IMR-90 (cell line): ENCODE measurements at regions not wholly inside any gene's neighbourhood (a gene's known extent, or its start where the extent isn't known, plus 50 kb on each side); places are given as distances from the start of the nearest gene placed in this dataset.

ENCODE experiments used
- ATAC-seq: fragments of 200-7000 bp; cut with Tn5 transposase; 2 replicates; pipeline ENCODE4 v1.9.1; 2020; ENCODE audit warnings: low read depth, mild to moderate bottlenecking, moderate library complexity
- BruUV-seq: library from RNA; stranded (reverse); fragments of 400-500 nt; replicated peaks from 2 replicates; lab custom pipeline; 2021; lab: Mats Ljungman, UMichigan
- CTCF ChIA-PET: fragments of 300-600 bp; formaldehyde crosslinking; extraction: SDS; loops from one replicate; lab custom pipeline; 2021; ENCODE audit warnings: antibody characterized with exemption; lab: Yijun Ruan, JAX
- POLR2A ChIA-PET: fragments of 300-600 bp; sonication (Branson Sonifier 250); formaldehyde crosslinking; loops from one replicate; lab custom pipeline; 2022; ENCODE audit warnings: antibody characterized with exemption; ENCODE audit not compliant: unreplicated experiment; lab: Charles Lee
- DNase-seq: peaks from one replicate; pipeline ENCODE4 v3.0.0; 2013
- H2AFZ ChIP-seq: replicated peaks from 2 replicates; pipeline ENCODE3; 2013; ENCODE audit warnings: low read length, mild to moderate bottlenecking; ENCODE audit not compliant: poor library complexity
- H2AK5ac ChIP-seq: 2 replicates; pipeline ENCODE4 v1.6.1; 2013; ENCODE audit warnings: low read depth, low read length, inconsistent platforms
- H2AK9ac ChIP-seq: replicated peaks from 2 replicates; pipeline ENCODE3; 2013; ENCODE audit warnings: mild to moderate bottlenecking, low read depth, low read length, moderate library complexity; ENCODE audit not compliant: poor library complexity
- H2BK120ac ChIP-seq: 2 replicates; pipeline ENCODE4 v1.6.1; 2013; ENCODE audit warnings: low read depth, low read length, inconsistent platforms
- H2BK15ac ChIP-seq: 3 replicates; pipeline ENCODE4 v1.6.1; 2013; ENCODE audit warnings: low read depth, low read length, inconsistent platforms
- H2BK20ac ChIP-seq: 2 replicates; pipeline ENCODE4 v1.6.1; 2013; ENCODE audit warnings: low read depth, mild to moderate bottlenecking, inconsistent platforms, low read length, moderate library complexity
- H2BK5ac ChIP-seq: 2 replicates; pipeline ENCODE4 v1.6.1; 2013; ENCODE audit warnings: mild to moderate bottlenecking, low read depth, low read length, inconsistent platforms; ENCODE audit not compliant: poor library complexity, severe bottlenecking
- H3K14ac ChIP-seq: replicated peaks from 2 replicates; pipeline ENCODE4 v1.6.1; 2013; ENCODE audit warnings: low read depth, low read length, inconsistent platforms
- H3K18ac ChIP-seq: 2 replicates; pipeline ENCODE4 v1.6.1; 2013; ENCODE audit warnings: low read depth, low read length, control low read depth
- H3K23ac ChIP-seq: 2 replicates; pipeline ENCODE4 v1.6.1; 2013; ENCODE audit warnings: low read depth, low read length, inconsistent platforms
- H3K27ac ChIP-seq: 2 replicates; pipeline ENCODE4 v1.5.1; 2013; ENCODE audit warnings: mild to moderate bottlenecking, control low read depth, low read length; ENCODE audit not compliant: insufficient read depth
- H3K27me3 ChIP-seq: 2 replicates; pipeline ENCODE4 v1.6.1; 2013; ENCODE audit warnings: low read length; ENCODE audit not compliant: control insufficient read depth, insufficient read depth
- H3K36me3 ChIP-seq: 2 replicates; pipeline ENCODE4 v1.6.1; 2013; ENCODE audit warnings: low read length, mixed read lengths; ENCODE audit not compliant: control insufficient read depth, insufficient read depth
- H3K4ac ChIP-seq: 2 replicates; pipeline ENCODE4 v1.6.1; 2013; ENCODE audit warnings: low read depth, low read length, inconsistent platforms
- H3K4me1 ChIP-seq: 2 replicates; pipeline ENCODE4 v1.6.1; 2013; ENCODE audit warnings: low read length, mixed read lengths; ENCODE audit not compliant: control insufficient read depth, insufficient read depth
- H3K4me2 ChIP-seq: 2 replicates; pipeline ENCODE4 v1.6.1; 2013; ENCODE audit warnings: low read depth, mild to moderate bottlenecking, control low read depth, low read length, moderate library complexity
- H3K4me3 ChIP-seq: 2 replicates; pipeline ENCODE4 v1.5.1; 2013; ENCODE audit warnings: low read depth, mild to moderate bottlenecking, control low read depth, low read length, moderate library complexity; ENCODE audit not compliant: insufficient read depth
- H3K56ac ChIP-seq: 2 replicates; pipeline ENCODE4 v1.6.1; 2013; ENCODE audit warnings: low read length, inconsistent platforms; ENCODE audit not compliant: insufficient read depth; ENCODE audit errors: extremely low read depth
- H3K79me1 ChIP-seq, 2 experiments: 2 replicates each; pipeline ENCODE4 v1.6.1; 2013; ENCODE audit warnings: low read length in 2 of 2, inconsistent platforms in 1 of 2, low read depth in 1 of 2
- H3K9ac ChIP-seq: 2 replicates; pipeline ENCODE4 v1.6.1; 2013; ENCODE audit warnings: low read depth, low read length, control low read depth
- H3K9me1 ChIP-seq: 2 replicates; pipeline ENCODE4 v1.6.1; 2013; ENCODE audit warnings: low read length, inconsistent platforms; ENCODE audit not compliant: insufficient read depth
- H3K9me3 ChIP-seq: 2 replicates; pipeline ENCODE4 v1.6.1; 2013; ENCODE audit warnings: low read length; ENCODE audit not compliant: control insufficient read depth, insufficient read depth
- H4K20me1 ChIP-seq: 2 replicates; pipeline ENCODE4 v1.6.1; 2013; ENCODE audit warnings: low read length, inconsistent platforms; ENCODE audit not compliant: insufficient read depth
- H4K5ac ChIP-seq: 2 replicates; pipeline ENCODE4 v1.6.1; 2013; ENCODE audit warnings: mild to moderate bottlenecking, low read depth, low read length, control low read depth
- H4K8ac ChIP-seq, 2 experiments: 2 replicates each; pipeline ENCODE4 v1.6.1; 2013; ENCODE audit warnings: low read depth in 2 of 2, low read length in 2 of 2, control low read depth in 1 of 2, inconsistent platforms in 1 of 2
- H4K91ac ChIP-seq: 2 replicates; pipeline ENCODE4 v1.6.1; 2013; ENCODE audit warnings: low read depth, low read length, inconsistent platforms; ENCODE audit not compliant: insufficient read depth
- BHLHE40 ChIP-seq: fragments of 150-350 bp; IDR thresholded peaks from 2 replicates; pipeline ENCODE4 v1.6.1; 2016; ENCODE audit warnings: mild to moderate bottlenecking, low read depth, low read length
- CEBPB ChIP-seq: IDR thresholded peaks from 2 replicates; pipeline ENCODE4 v1.6.1; 2012; ENCODE audit warnings: low read depth, low read length, improper control_type of control experiment
- CHD1 ChIP-seq: IDR thresholded peaks from 2 replicates; pipeline ENCODE4 v1.6.1; 2012; ENCODE audit warnings: low read depth, low read length, improper control_type of control experiment
- ELK1 ChIP-seq: fragments of 150-350 bp; IDR thresholded peaks from 2 replicates; pipeline ENCODE4 v1.6.1; 2016; ENCODE audit warnings: low read depth, mild to moderate bottlenecking, low read length, moderate library complexity, borderline replicate concordance
- FOS ChIP-seq: fragments of 150-350 bp; IDR thresholded peaks from 2 replicates; pipeline ENCODE4 v1.6.1; 2016; ENCODE audit warnings: low read depth, low read length
- MAFK ChIP-seq: IDR thresholded peaks from 2 replicates; pipeline ENCODE4 v1.6.1; 2012; ENCODE audit warnings: low read depth, low read length, improper control_type of control experiment
- MAZ ChIP-seq: IDR thresholded peaks from 2 replicates; pipeline ENCODE4 v1.6.1; 2012; ENCODE audit warnings: low read depth, mild to moderate bottlenecking, low read length, improper control_type of control experiment, moderate library complexity, borderline replicate concordance
- MXI1 ChIP-seq: IDR thresholded peaks from 2 replicates; pipeline ENCODE4 v1.6.1; 2012; ENCODE audit warnings: low read depth, mild to moderate bottlenecking, low read length, moderate library complexity, borderline replicate concordance
- NFE2L2 ChIP-seq: fragments of 150-350 bp; IDR thresholded peaks from 2 replicates; pipeline ENCODE4 v1.6.1; 2016; ENCODE audit warnings: low read depth, mild to moderate bottlenecking, low read length
- POLR2A ChIP-seq: IDR thresholded peaks from 2 replicates; pipeline ENCODE4 v1.6.1; 2012; ENCODE audit warnings: mild to moderate bottlenecking, low read depth, low read length
- RAD21 ChIP-seq: IDR thresholded peaks from 2 replicates; pipeline ENCODE4 v1.6.1; 2012; ENCODE audit warnings: low read length, improper control_type of control experiment
- RCOR1 ChIP-seq: IDR thresholded peaks from 2 replicates; pipeline ENCODE4 v1.6.1; 2012; ENCODE audit warnings: mild to moderate bottlenecking, low read length, improper control_type of control experiment; ENCODE audit not compliant: insufficient replicate concordance
- RFX5 ChIP-seq: IDR thresholded peaks from 2 replicates; pipeline ENCODE4 v1.8.0; 2012; ENCODE audit warnings: low read depth, mild to moderate bottlenecking, low read length, moderate library complexity
- SMC3 ChIP-seq: fragments of 150-350 bp; IDR thresholded peaks from 2 replicates; pipeline ENCODE4 v1.6.1; 2016; ENCODE audit warnings: low read depth, mild to moderate bottlenecking, antibody characterized with exemption, low read length, moderate library complexity
- USF2 ChIP-seq: fragments of 150-350 bp; IDR thresholded peaks from 2 replicates; pipeline ENCODE4 v1.6.1; 2017; ENCODE audit warnings: mild to moderate bottlenecking, antibody characterized with exemption, low read length, low read depth
- WGBS, 2 experiments: methylation state at CpG; one replicate each; pipeline versions ENCODE4 v1.1.5 to v1.1.7; 2013; ENCODE audit warnings: missing lambda C conversion rate in 2 of 2; ENCODE audit not compliant: insufficient read length in 1 of 2; ENCODE audit errors: extremely low coverage in 2 of 2; 5-methylcytosine and 5-hydroxymethylcytosine counted together
- dilution Hi-C: fragments of 300-500 bp; cut with HindIII; formaldehyde crosslinking; loops from one replicate; pipeline ENCODE4 v1.14.3; 2018; ENCODE audit warnings: low sequenced_read_pairs; ENCODE audit not compliant: unreplicated experiment
- in situ Hi-C: fragments of 300-500 bp; cut with MboI; formaldehyde crosslinking; loops from 3 replicates; pipeline ENCODE4 v1.14.3; 2019; ENCODE audit warnings: low sequenced_read_pairs, inconsistent platforms, mixed read lengths
- intact Hi-C: fragments of 100-400 bp; cut with micrococcal nuclease; formaldehyde crosslinking; loops from 2 replicates; pipeline ENCODE4 v1.10.0; 2022
- TF ChIP-seq, protein P1 (sequence below): conservative IDR thresholded peaks from 2 replicates; pipeline ENCODE4 v1.5.1; 2012; ENCODE audit warnings: mild to moderate bottlenecking, low read depth, low read length, improper control_type of control experiment

DNA sequence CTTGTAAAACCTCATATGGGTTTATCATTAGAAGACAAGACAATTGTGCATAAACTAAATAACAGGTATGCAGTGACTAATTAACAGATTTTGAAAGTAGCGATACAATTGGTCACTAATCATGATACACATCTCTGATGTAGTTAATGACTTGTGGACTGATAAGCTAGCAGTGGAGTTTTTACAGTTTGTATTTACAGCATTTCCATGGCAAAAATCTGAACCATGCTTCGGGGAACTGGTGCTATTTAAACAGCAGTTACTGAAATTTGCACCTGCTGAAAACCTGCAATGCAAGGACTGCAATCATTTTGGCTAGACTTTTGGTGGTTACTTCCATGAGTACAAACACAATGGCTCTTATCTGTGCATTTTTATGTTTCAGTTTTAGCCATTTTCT is 471.2 kb downstream of the RERGL start:
- H3K23ac ChIP-seq: no peak overlapping the region
- TF ChIP-seq MAZ (no peak), RFX5 (no peak), NFE2L2 (no peak), RCOR1 (no peak), BHLHE40 (no peak), CEBPB (no peak), FOS (no peak), USF2 (no peak), RAD21 (no peak), SMC3 (no peak), POLR2A (no peak), CHD1 (no peak), MAFK (no peak), ELK1 (no peak), MXI1 (no peak)
- TF ChIP-seq, protein P1, sequence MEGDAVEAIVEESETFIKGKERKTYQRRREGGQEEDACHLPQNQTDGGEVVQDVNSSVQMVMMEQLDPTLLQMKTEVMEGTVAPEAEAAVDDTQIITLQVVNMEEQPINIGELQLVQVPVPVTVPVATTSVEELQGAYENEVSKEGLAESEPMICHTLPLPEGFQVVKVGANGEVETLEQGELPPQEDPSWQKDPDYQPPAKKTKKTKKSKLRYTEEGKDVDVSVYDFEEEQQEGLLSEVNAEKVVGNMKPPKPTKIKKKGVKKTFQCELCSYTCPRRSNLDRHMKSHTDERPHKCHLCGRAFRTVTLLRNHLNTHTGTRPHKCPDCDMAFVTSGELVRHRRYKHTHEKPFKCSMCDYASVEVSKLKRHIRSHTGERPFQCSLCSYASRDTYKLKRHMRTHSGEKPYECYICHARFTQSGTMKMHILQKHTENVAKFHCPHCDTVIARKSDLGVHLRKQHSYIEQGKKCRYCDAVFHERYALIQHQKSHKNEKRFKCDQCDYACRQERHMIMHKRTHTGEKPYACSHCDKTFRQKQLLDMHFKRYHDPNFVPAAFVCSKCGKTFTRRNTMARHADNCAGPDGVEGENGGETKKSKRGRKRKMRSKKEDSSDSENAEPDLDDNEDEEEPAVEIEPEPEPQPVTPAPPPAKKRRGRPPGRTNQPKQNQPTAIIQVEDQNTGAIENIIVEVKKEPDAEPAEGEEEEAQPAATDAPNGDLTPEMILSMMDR: no peak
- no peak overlapping the region for H3K56ac ChIP-seq
- no peak overlapping the region for H2AK5ac ChIP-seq
- H2BK5ac ChIP-seq: no peak overlapping the region
- no peak overlapping the region for H4K91ac ChIP-seq
- no peak overlapping the region for H2AFZ ChIP-seq
- H3K27ac ChIP-seq: no peak overlapping the region
- no peak overlapping the region for H3K9ac ChIP-seq
- BruUV-seq: no TSS peak
- DNase-seq (no peak), ATAC-seq (no peak)
- H3K18ac ChIP-seq: no peak overlapping the region
- no peak overlapping the region for H2BK120ac ChIP-seq
- no peaks in the 10 kb centered on the region for H4K20me1 ChIP-seq
- no peak overlapping the region for H2BK20ac ChIP-seq
- H3K9me1 ChIP-seq: no peaks in the 10 kb centered on the region
- dilution Hi-C loops: no loop called here
- H3K4ac ChIP-seq: no peak overlapping the region
- intact Hi-C loops: no loop called here
- no peak overlapping the region for H3K4me3 ChIP-seq
- H2BK15ac ChIP-seq: no peak overlapping the region
- no peaks in the 10 kb centered on the region for H3K27me3 ChIP-seq
- H2AK9ac ChIP-seq: no peak overlapping the region
- H3K36me3 ChIP-seq: no peaks in the 10 kb centered on the region
- no peaks in the 10 kb centered on the region for H3K79me1 ChIP-seq
- no peak overlapping the region for H3K4me2 ChIP-seq
- H4K8ac ChIP-seq: no peak overlapping the region
- no peak overlapping the region for H4K5ac ChIP-seq
- POLR2A ChIA-PET: no interaction called here
- H3K9me3 ChIP-seq: peaks cover 5% of the 10 kb centered on the region
- in situ Hi-C loops: no loop called here
- CTCF ChIA-PET: no interaction called here
- no peaks in the 10 kb centered on the region for H3K4me1 ChIP-seq
- 20% methylated on average over 1 of the region's 2 CpGs; no CpG with 5 or more reads in 1 of the 2 experiments for WGBS, 2 experiments
- no peak overlapping the region for H3K14ac ChIP-seq
